AG04450 (cell line): ENCODE measurements at regions not wholly inside any gene's neighbourhood (a gene's known extent, or its start where the extent isn't known, plus 50 kb on each side); places are given as distances from the start of the nearest gene placed in this dataset.
"Not testable (repeated sequence)": the region's sequence is repeated elsewhere in the genome, so short reads cannot be mapped to it uniquely, and the experiment has no call there.

Experiments
- CTCF ChIA-PET: fragments of 300-600, 350-600 bp; formaldehyde crosslinking; extraction: SDS; loops from one replicate; lab custom pipeline; 2022; ENCODE audit warnings: antibody characterized with exemption, inconsistent platforms; lab: Charles Lee
- POLR2A ChIA-PET: fragments of 350-600 bp; formaldehyde crosslinking; extraction: SDS; loops from one replicate; lab custom pipeline; 2021; ENCODE audit warnings: antibody characterized with exemption, inconsistent platforms; lab: Yijun Ruan, JAX
- DNase-seq: peaks from one replicate; pipeline ENCODE4 v3.0.0-alpha.2; 2011; ENCODE audit warnings: low read depth, low spot score
- H3K27ac ChIP-seq: one replicate; pipeline ENCODE4 v1.5.1; 2012; ENCODE audit warnings: low read depth, low read length, control low read depth
- H3K27me3 ChIP-seq: one replicate; pipeline ENCODE4 v1.6.0; 2012; ENCODE audit warnings: low read length; ENCODE audit not compliant: control insufficient read depth, insufficient read depth
- H3K4me3 ChIP-seq: 2 replicates; pipeline ENCODE4 v1.5.1; 2011; ENCODE audit warnings: mild to moderate bottlenecking, low read depth, low read length, control low read depth
- H3K9me3 ChIP-seq: 2 replicates; pipeline ENCODE4 v1.5.1; 2012; ENCODE audit warnings: low read length; ENCODE audit not compliant: control insufficient read depth, insufficient read depth
- TF ChIP-seq, protein P1 (sequence below): IDR thresholded peaks from 2 replicates; pipeline ENCODE4 v1.5.1; 2011; ENCODE audit warnings: low read depth, low read length, control low read depth, inconsistent platforms

GRCh38 chr7:121498816-121499215 lies 102.7 kb upstream of the FAM3C start:
- ChIA-PET CTCF (no interaction called here), POLR2A (no interaction called here)
- H3K9me3 ChIP-seq: no peaks in the 10 kb centered on the region
- no peak overlapping the region for H3K27ac ChIP-seq
- TF ChIP-seq, protein P1, sequence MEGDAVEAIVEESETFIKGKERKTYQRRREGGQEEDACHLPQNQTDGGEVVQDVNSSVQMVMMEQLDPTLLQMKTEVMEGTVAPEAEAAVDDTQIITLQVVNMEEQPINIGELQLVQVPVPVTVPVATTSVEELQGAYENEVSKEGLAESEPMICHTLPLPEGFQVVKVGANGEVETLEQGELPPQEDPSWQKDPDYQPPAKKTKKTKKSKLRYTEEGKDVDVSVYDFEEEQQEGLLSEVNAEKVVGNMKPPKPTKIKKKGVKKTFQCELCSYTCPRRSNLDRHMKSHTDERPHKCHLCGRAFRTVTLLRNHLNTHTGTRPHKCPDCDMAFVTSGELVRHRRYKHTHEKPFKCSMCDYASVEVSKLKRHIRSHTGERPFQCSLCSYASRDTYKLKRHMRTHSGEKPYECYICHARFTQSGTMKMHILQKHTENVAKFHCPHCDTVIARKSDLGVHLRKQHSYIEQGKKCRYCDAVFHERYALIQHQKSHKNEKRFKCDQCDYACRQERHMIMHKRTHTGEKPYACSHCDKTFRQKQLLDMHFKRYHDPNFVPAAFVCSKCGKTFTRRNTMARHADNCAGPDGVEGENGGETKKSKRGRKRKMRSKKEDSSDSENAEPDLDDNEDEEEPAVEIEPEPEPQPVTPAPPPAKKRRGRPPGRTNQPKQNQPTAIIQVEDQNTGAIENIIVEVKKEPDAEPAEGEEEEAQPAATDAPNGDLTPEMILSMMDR: no peak
- H3K27me3 ChIP-seq: no peaks in the 10 kb centered on the region
- no peak overlapping the region for H3K4me3 ChIP-seq
- DNase-seq: no peak

DNA sequence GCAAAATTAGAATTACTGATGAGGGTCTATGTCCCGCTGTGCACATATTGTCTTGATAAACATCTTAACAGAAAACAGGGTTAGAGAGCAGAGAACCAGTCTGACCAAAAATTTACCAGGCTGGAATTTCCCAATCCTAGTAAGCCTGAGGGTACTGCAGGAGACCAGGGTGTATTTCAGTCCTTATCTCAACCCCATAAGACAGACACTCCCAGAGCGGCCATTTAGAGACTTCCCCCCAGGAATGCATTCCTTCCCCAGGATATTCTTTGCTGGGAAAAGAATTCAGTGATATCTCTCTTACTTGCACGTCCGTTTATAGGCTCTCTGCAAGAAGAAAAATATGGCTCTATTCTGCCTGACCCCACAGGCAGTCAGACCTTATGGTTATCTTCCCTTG lies 101.4 kb upstream of the FAM3C start:
- CTCF ChIA-PET, H3K27ac ChIP-seq, H3K27me3 ChIP-seq, H3K4me3 ChIP-seq, POLR2A ChIA-PET, H3K9me3 ChIP-seq, DNase-seq: not testable (repeated sequence)

- CTCF ChIA-PET: no interaction called here
- no peak for DNase-seq
- TF ChIP-seq, protein P1: no peak
- H3K4me3 ChIP-seq: no peak overlapping the region
- H3K27me3 ChIP-seq: no peaks in the 10 kb centered on the region
- no peaks in the 10 kb centered on the region for H3K9me3 ChIP-seq
- POLR2A ChIA-PET: no interaction called here
- no peak overlapping the region for H3K27ac ChIP-seq
Measured at GRCh38 chr7:121494516-121494915, 98.4 kb upstream of the FAM3C start.

GRCh38 chr7:121493553-121493952 lies 97.4 kb upstream of the FAM3C start:
- DNase-seq: no peak
- CTCF ChIA-PET: no interaction called here
- no peak overlapping the region for H3K4me3 ChIP-seq
- no peaks in the 10 kb centered on the region for H3K27me3 ChIP-seq
- TF ChIP-seq, protein P1: no peak
- POLR2A ChIA-PET: no interaction called here
- no peaks in the 10 kb centered on the region for H3K9me3 ChIP-seq
- H3K27ac ChIP-seq: no peak overlapping the region

DNA sequence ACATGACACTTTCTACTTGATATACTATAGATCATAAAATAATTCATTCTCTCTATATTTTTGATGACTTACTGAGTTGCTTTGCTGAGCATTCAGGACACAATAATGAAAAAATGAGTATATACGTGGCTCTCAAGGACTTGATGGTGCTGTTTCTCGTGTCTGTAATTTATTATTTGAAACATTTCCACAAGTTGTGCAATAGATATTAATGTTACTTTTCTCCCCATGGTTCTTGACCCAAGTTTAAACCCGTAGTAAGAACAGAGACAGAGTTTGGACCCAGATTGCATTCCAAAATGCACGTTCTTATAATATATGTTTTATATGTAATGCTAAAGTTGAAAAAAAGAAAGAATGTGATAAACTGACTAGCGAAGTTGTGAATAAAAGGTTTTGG lies 94.2 kb upstream of the FAM3C start:
- DNase-seq: no peak
- Histone ChIP-seq H3K4me3 (no peak overlapping the region), H3K27ac (no peak overlapping the region), H3K9me3 (no peaks in the 10 kb centered on the region), H3K27me3 (no peaks in the 10 kb centered on the region)
- TF ChIP-seq, protein P1: no peak
- CTCF ChIA-PET: no interaction called here
- POLR2A ChIA-PET: no interaction called here

DNA sequence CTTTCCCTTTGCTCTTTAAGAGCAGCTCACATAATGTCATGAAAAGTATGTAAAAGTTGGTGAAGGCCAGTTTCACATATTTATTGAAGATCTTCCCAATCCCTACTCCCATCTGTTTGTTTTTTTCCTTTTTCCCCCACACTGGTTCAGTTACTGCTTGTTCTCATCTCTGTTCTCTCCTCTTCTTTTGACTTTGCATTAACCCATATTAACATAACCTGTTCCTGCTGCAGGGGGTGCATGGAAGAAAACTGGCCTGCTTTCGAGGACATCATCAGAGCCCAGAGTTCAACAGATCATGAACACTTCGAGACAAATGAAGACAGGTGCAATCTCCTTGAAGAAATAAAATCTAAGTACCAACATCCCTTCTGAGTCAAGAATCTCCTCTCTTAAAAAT lies 93.3 kb upstream of the FAM3C start:
- TF ChIP-seq, protein P1: no peak
- H3K27ac ChIP-seq: no peak overlapping the region
- POLR2A ChIA-PET: no interaction called here
- no peaks in the 10 kb centered on the region for H3K27me3 ChIP-seq
- no peak overlapping the region for H3K4me3 ChIP-seq
- no peak for DNase-seq
- no peaks in the 10 kb centered on the region for H3K9me3 ChIP-seq
- CTCF ChIA-PET: interaction anchor here (0.9 kb wide), 1 partner anchor 93 kb away, joined by 3 read pairs; the partner anchor contains the start of gene FAM3C
